Neural progenitor cell (in vitro differentiated cells): ENCODE measurements at regions not wholly inside any gene's neighbourhood (a gene's known extent, or its start where the extent isn't known, plus 50 kb on each side); places are given as distances from the start of the nearest gene placed in this dataset.
"Not testable (repeated sequence)": the region's sequence is repeated elsewhere in the genome, so short reads cannot be mapped to it uniquely, and the experiment has no call there.

Source experiments
- DNase-seq: peaks from one replicate; pipeline ENCODE4 v3.0.0-alpha.2; 2016; ENCODE audit warnings: low spot score
- H2AFZ ChIP-seq: fragments of 200-600 bp; sonication (generic); replicated peaks from 2 replicates; pipeline ENCODE4 v1.6.1; 2016; ENCODE audit warnings: antibody characterized with exemption
- H3F3A ChIP-seq: fragments of 200-600 bp; sonication (generic); 2 replicates; pipeline ENCODE4 v1.6.1; 2016; ENCODE audit warnings: antibody characterized with exemption, low read depth
- H3K27ac ChIP-seq: fragments of 200-600 bp; sonication (generic); 2 replicates; pipeline ENCODE4 v1.5.1; 2016; ENCODE audit warnings: mild to moderate bottlenecking
- H3K27me3 ChIP-seq: fragments of 200-600 bp; sonication (generic); 2 replicates; pipeline ENCODE4 v1.6.1; 2016; ENCODE audit warnings: mild to moderate bottlenecking, moderate library complexity
- H3K36me3 ChIP-seq: fragments of 200-600 bp; sonication (generic); 2 replicates; pipeline ENCODE4 v1.5.1; 2016
- H3K4me1 ChIP-seq: fragments of 200-600 bp; sonication (generic); 2 replicates; pipeline ENCODE4 v1.6.1; 2016; ENCODE audit warnings: mixed run types
- H3K4me2 ChIP-seq: fragments of 200-600 bp; sonication (generic); 2 replicates; pipeline ENCODE4 v1.6.1; 2016
- H3K4me3 ChIP-seq: fragments of 200-600 bp; sonication (generic); 2 replicates; pipeline ENCODE4 v1.5.1; 2016
- H3K79me2 ChIP-seq: fragments of 200-600 bp; sonication (generic); 2 replicates; pipeline ENCODE4 v1.6.1; 2016; ENCODE audit warnings: low read depth
- H3K9ac ChIP-seq: fragments of 200-600 bp; sonication (generic); 2 replicates; pipeline ENCODE4 v1.6.1; 2016
- H3K9me3 ChIP-seq: fragments of 200-600 bp; sonication (generic); 2 replicates; pipeline ENCODE4 v1.5.1; 2016; ENCODE audit warnings: low read depth
- H4K20me1 ChIP-seq: fragments of 200-600 bp; sonication (generic); 2 replicates; pipeline ENCODE4 v1.6.1; 2016; ENCODE audit warnings: low read depth
- H3K27ac Mint-ChIP-seq: 3 replicates; pipeline ENCODE4 v1.8.0; 2021; ENCODE audit warnings: mixed read lengths
- H3K27me3 Mint-ChIP-seq: 2 replicates; pipeline ENCODE4 v1.8.0; 2022; ENCODE audit warnings: low read depth, mild to moderate bottlenecking, inconsistent platforms, moderate library complexity, mixed read lengths; ENCODE audit not compliant: insufficient read depth
- H3K36me3 Mint-ChIP-seq: 3 replicates; pipeline ENCODE4 v1.8.0; 2021; ENCODE audit warnings: mixed read lengths
- H3K4me1 Mint-ChIP-seq: 3 replicates; pipeline ENCODE4 v1.8.0; 2021; ENCODE audit warnings: mixed read lengths
- H3K4me3 Mint-ChIP-seq: 3 replicates; pipeline ENCODE4 v1.8.0; 2021; ENCODE audit warnings: mild to moderate bottlenecking, moderate library complexity, mixed read lengths
- H3K9me3 Mint-ChIP-seq: 3 replicates; pipeline ENCODE4 v1.8.0; 2020; ENCODE audit warnings: mixed read lengths
- EZH2 ChIP-seq: fragments of 200-600 bp; sonication (generic); IDR thresholded peaks from 2 replicates; pipeline ENCODE4 v1.6.1; 2017; ENCODE audit warnings: antibody characterized with exemption, mild to moderate bottlenecking, moderate library complexity
- EZH2phosphoT487 ChIP-seq: fragments of 200-600 bp; sonication (generic); IDR thresholded peaks from 2 replicates; pipeline ENCODE4 v1.6.1; 2017; ENCODE audit warnings: antibody characterized with exemption
- TF ChIP-seq, protein P1 (sequence below): fragments of 200-600 bp; sonication (generic); IDR thresholded peaks from 2 replicates; pipeline ENCODE4 v1.5.1; 2017; ENCODE audit warnings: antibody characterized with exemption, mild to moderate bottlenecking

- TF ChIP-seq, protein P1, sequence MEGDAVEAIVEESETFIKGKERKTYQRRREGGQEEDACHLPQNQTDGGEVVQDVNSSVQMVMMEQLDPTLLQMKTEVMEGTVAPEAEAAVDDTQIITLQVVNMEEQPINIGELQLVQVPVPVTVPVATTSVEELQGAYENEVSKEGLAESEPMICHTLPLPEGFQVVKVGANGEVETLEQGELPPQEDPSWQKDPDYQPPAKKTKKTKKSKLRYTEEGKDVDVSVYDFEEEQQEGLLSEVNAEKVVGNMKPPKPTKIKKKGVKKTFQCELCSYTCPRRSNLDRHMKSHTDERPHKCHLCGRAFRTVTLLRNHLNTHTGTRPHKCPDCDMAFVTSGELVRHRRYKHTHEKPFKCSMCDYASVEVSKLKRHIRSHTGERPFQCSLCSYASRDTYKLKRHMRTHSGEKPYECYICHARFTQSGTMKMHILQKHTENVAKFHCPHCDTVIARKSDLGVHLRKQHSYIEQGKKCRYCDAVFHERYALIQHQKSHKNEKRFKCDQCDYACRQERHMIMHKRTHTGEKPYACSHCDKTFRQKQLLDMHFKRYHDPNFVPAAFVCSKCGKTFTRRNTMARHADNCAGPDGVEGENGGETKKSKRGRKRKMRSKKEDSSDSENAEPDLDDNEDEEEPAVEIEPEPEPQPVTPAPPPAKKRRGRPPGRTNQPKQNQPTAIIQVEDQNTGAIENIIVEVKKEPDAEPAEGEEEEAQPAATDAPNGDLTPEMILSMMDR: no peak
- TF ChIP-seq EZH2phosphoT487: no peak
- TF ChIP-seq EZH2: no peak
- no peaks in the 10 kb centered on the region for H3K9me3 ChIP-seq
- no peaks in the 10 kb centered on the region for H3K9me3 Mint-ChIP-seq
- no peaks in the 10 kb centered on the region for H4K20me1 ChIP-seq
- no peaks in the 10 kb centered on the region for H3K79me2 ChIP-seq
- no peak overlapping the region for H2AFZ ChIP-seq
- no peak overlapping the region for H3K4me3 ChIP-seq
- no peak overlapping the region for H3K4me2 ChIP-seq
- H3K36me3 Mint-ChIP-seq: no peaks in the 10 kb centered on the region
- no peaks in the 10 kb centered on the region for H3K4me1 Mint-ChIP-seq
- H3K27ac ChIP-seq: no peak overlapping the region
- no peak for DNase-seq
- no peaks in the 10 kb centered on the region for H3K36me3 ChIP-seq
- H3K27ac Mint-ChIP-seq: no peak overlapping the region
- H3K27me3 Mint-ChIP-seq: peaks cover 8% of the 10 kb centered on the region
- H3K9ac ChIP-seq: no peak overlapping the region
- no peaks in the 10 kb centered on the region for H3K4me1 ChIP-seq
- H3F3A ChIP-seq: no peaks in the 10 kb centered on the region
- no peaks in the 10 kb centered on the region for H3K27me3 ChIP-seq
- H3K4me3 Mint-ChIP-seq: no peak overlapping the region
These were observed 61.4 kb upstream of the E2F3 start for GRCh38 chr6:20340068-20340848.

DNA sequence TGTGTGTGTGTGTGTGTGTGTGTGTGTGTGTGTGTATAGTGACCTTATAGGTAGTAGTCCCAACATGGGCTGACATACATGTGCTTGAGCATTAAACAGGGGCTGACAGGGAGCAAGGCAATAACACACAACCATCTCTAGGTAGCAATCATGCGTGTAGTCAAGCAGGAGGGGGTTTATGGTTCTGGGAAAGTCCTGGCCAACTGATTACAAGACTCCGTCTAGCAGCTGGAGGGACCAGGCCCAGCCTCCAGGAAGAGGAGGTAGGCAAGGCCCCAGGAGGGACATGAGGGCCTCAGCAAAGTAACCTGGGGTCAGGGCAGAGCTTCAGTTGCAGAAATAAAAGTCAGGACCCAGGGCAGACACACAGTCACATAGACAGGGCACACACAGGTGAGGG, 60.6 kb upstream of the E2F3 start:
- Mint-ChIP-seq H3K27ac (no peak overlapping the region), H3K36me3 (no peaks in the 10 kb centered on the region), H3K9me3 (no peaks in the 10 kb centered on the region), H3K27me3 (peaks cover 8% of the 10 kb centered on the region), H3K4me1 (no peaks in the 10 kb centered on the region), H3K4me3 (no peak overlapping the region)
- H3K27me3 ChIP-seq: no peaks in the 10 kb centered on the region
- H3K36me3 ChIP-seq: no peaks in the 10 kb centered on the region
- H3K4me1 ChIP-seq: no peaks in the 10 kb centered on the region
- no peak overlapping the region for H3K9ac ChIP-seq
- no peak overlapping the region for H3K4me3 ChIP-seq
- DNase-seq: no peak
- H3K27ac ChIP-seq: no peak overlapping the region
- no peak overlapping the region for H2AFZ ChIP-seq
- no peaks in the 10 kb centered on the region for H3F3A ChIP-seq
- H3K4me2 ChIP-seq: no peak overlapping the region
- H3K79me2 ChIP-seq: no peaks in the 10 kb centered on the region
- TF ChIP-seq EZH2: no peak
- TF ChIP-seq, protein P1: no peak
- no peak for TF ChIP-seq EZH2phosphoT487
- H3K9me3 ChIP-seq: no peaks in the 10 kb centered on the region
- H4K20me1 ChIP-seq: no peaks in the 10 kb centered on the region

- Mint-ChIP-seq H3K4me3 (no peak overlapping the region), H3K27ac (no peak overlapping the region), H3K27me3 (peaks cover 8% of the 10 kb centered on the region), H3K9me3 (no peaks in the 10 kb centered on the region), H3K36me3 (no peaks in the 10 kb centered on the region), H3K4me1 (no peaks in the 10 kb centered on the region)
- Histone ChIP-seq H3F3A (no peaks in the 10 kb centered on the region), H3K4me1 (no peaks in the 10 kb centered on the region), H3K9ac (no peak overlapping the region), H3K27me3 (no peaks in the 10 kb centered on the region), H3K79me2 (no peaks in the 10 kb centered on the region), H3K27ac (no peak overlapping the region), H2AFZ (no peak overlapping the region), H3K4me3 (no peak overlapping the region), H3K4me2 (no peak overlapping the region), H3K36me3 (no peaks in the 10 kb centered on the region), H3K9me3 (no peaks in the 10 kb centered on the region), H4K20me1 (no peaks in the 10 kb centered on the region)
- TF ChIP-seq, protein P1: no peak
- TF ChIP-seq EZH2 (no peak), EZH2phosphoT487 (no peak)
- DNase-seq: no peak
These were observed 60.1 kb upstream of the E2F3 start for GRCh38 chr6:20341564-20341963.

GRCh38 chr6:20346948-20347347, 54.7 kb upstream of the E2F3 start:
- not testable (repeated sequence) for H3K79me2 ChIP-seq, H3K27me3 Mint-ChIP-seq, H3K9ac ChIP-seq, DNase-seq, H3F3A ChIP-seq, H2AFZ ChIP-seq, H3K4me1 Mint-ChIP-seq, H3K36me3 Mint-ChIP-seq, H3K27ac ChIP-seq, H3K4me2 ChIP-seq, H3K4me3 Mint-ChIP-seq, H3K9me3 ChIP-seq, H3K4me1 ChIP-seq, H3K27ac Mint-ChIP-seq, H4K20me1 ChIP-seq, H3K27me3 ChIP-seq, H3K36me3 ChIP-seq, H3K9me3 Mint-ChIP-seq, H3K4me3 ChIP-seq
